Left renal pelvis (tissue), 4 donors: ENCODE measurements at regions not wholly inside any gene's neighbourhood (a gene's known extent, or its start where the extent isn't known, plus 50 kb on each side); places are given as distances from the start of the nearest gene placed in this dataset.

Experiments
- DNase-seq, 4 donors: peaks; one replicate each; pipeline ENCODE4 v3.0.0-alpha.2; 2013; ENCODE audit warnings: low read depth in 4 of 4, low spot score in 3 of 4

- no peak for DNase-seq
These were observed 287.0 kb downstream of the CDC5L start for GRCh38 chr6:44674226-44675155.

- DNase-seq: no peak
These were observed 287.9 kb downstream of the CDC5L start for GRCh38 chr6:44675449-44675848.

- no peak for DNase-seq
These were observed 288.8 kb downstream of the CDC5L start for GRCh38 chr6:44676246-44676790.

GRCh38 chr6:44676826-44677433 lies 289.4 kb downstream of the CDC5L start:
- no peak for DNase-seq

GRCh38 chr6:44678252-44678935 lies 290.9 kb downstream of the CDC5L start:
- no peak for DNase-seq

- DNase-seq: no peak
These were observed 292.1 kb downstream of the CDC5L start for GRCh38 chr6:44679438-44680201.

- no peak for DNase-seq
These were observed 292.8 kb downstream of the CDC5L start for GRCh38 chr6:44680202-44680720.

- no peak for DNase-seq
These were observed 294.3 kb downstream of the CDC5L start for GRCh38 chr6:44681761-44682160.

GRCh38 chr6:44682280-44682679 lies 294.8 kb downstream of the CDC5L start:
- DNase-seq: no peak

GRCh38 chr6:44682987-44683779 lies 295.7 kb downstream of the CDC5L start:
- DNase-seq: no peak

GRCh38 chr6:44685213-44685612 lies 297.7 kb downstream of the CDC5L start:
- DNase-seq: no peak

- no peak for DNase-seq
These were observed 308.6 kb downstream of the CDC5L start for GRCh38 chr6:44696099-44696498.

GRCh38 chr6:44696686-44697085 lies 309.2 kb downstream of the CDC5L start:
- DNase-seq: no peak

- no peak for DNase-seq
These were observed 309.8 kb downstream of the CDC5L start for GRCh38 chr6:44697327-44697726.

GRCh38 chr6:44698602-44699001 lies 311.1 kb downstream of the CDC5L start:
- no peak for DNase-seq

- DNase-seq: no peak
These were observed 311.6 kb downstream of the CDC5L start for GRCh38 chr6:44699082-44699481.

GRCh38 chr6:44699851-44700250 lies 312.3 kb downstream of the CDC5L start:
- DNase-seq: no peak

- no peak for DNase-seq
These were observed 312.9 kb downstream of the CDC5L start for GRCh38 chr6:44700422-44700821.

- no peak for DNase-seq
These were observed 313.6 kb downstream of the CDC5L start for GRCh38 chr6:44701038-44701636.
